K562 (cell line): ENCODE measurements at regions not wholly inside any gene's neighbourhood (a gene's known extent, or its start where the extent isn't known, plus 50 kb on each side); places are given as distances from the start of the nearest gene placed in this dataset.

Source experiments
- ATAC-seq: fragments of 200-7000 bp; cut with Tn5 transposase; 3 replicates; pipeline ENCODE4 v1.9.1; 2020; ENCODE audit warnings: moderate library complexity
- BruUV-seq: library from RNA; stranded (reverse); fragments of 400-500 nt; replicated peaks from 2 replicates; lab custom pipeline; 2021; lab: Mats Ljungman, UMichigan
- CTCF ChIA-PET: fragments of 300-600 bp; formaldehyde crosslinking; extraction: SDS; loops from one replicate; lab custom pipeline; 2021; ENCODE audit warnings: low intra/inter-chr PET ratio; lab: Yijun Ruan, JAX
- POLR2A ChIA-PET: fragments of 300-600, 350-650 bp; sonication (Branson Sonifier 250); formaldehyde crosslinking; extraction: SDS; loops from one replicate; lab custom pipeline; 2021; ENCODE audit warnings: antibody characterized with exemption, inconsistent platforms; lab: Yijun Ruan, JAX
- DNase-seq, 4 experiments: peaks; one replicate each; pipeline versions ENCODE4 v3.0.0 to v3.0.0-alpha.2; 2011 to 2018; ENCODE audit warnings: low spot score in 3 of 4, mixed read lengths in 3 of 4; ENCODE audit errors: extremely low read depth in 1 of 4
- FAIRE-seq: peaks from 2 replicates; lab custom pipeline; 2011; peaks lifted over from hg19 to GRCh38; lab: Jason Lieb, UNC
- H2AFZ ChIP-seq: 2 replicates; pipeline ENCODE4 v1.6.0; 2011; ENCODE audit warnings: low read depth, low read length, control low read depth, inconsistent platforms
- H3K27ac ChIP-seq: fragments of 200-600 bp; 3 replicates; pipeline ENCODE4 v1.8.0; 2011; ENCODE audit warnings: low read depth, mild to moderate bottlenecking, control low read depth, inconsistent platforms, low read length, moderate library complexity, mixed read lengths; ENCODE audit errors: extremely low read depth
- H3K27me3 ChIP-seq, 2 experiments: fragments of 300-600 bp in 1 of 2; 2 replicates in 1 of 2; 3 replicates in 1 of 2; pipeline versions ENCODE4 v1.6.0 to v1.8.0; 2011; ENCODE audit warnings: inconsistent platforms in 2 of 2, low read length in 2 of 2, mild to moderate bottlenecking in 1 of 2, mixed read lengths in 1 of 2, moderate library complexity in 1 of 2; ENCODE audit not compliant: control insufficient read depth in 2 of 2, insufficient read depth in 2 of 2
- H3K36me3 ChIP-seq: fragments of 300-600 bp; 3 replicates; pipeline ENCODE4 v1.8.0; 2011; ENCODE audit warnings: mild to moderate bottlenecking, low read length, inconsistent platforms; ENCODE audit not compliant: control insufficient read depth, insufficient read depth
- H3K4me1 ChIP-seq, 2 experiments: fragments of 200-600 bp in 1 of 2; replicated peaks in 1 of 2; 2 replicates in 1 of 2; 3 replicates in 1 of 2; pipeline versions ENCODE4 v1.5.1 to v1.8.0; 2011; ENCODE audit warnings: inconsistent platforms in 2 of 2, low read length in 2 of 2, mild to moderate bottlenecking in 1 of 2, mixed read lengths in 1 of 2, moderate library complexity in 1 of 2; ENCODE audit not compliant: control insufficient read depth in 2 of 2, insufficient read depth in 2 of 2
- H3K4me2 ChIP-seq: 2 replicates; pipeline ENCODE4 v1.6.1; 2011; ENCODE audit warnings: low read length, control low read depth, inconsistent platforms, mixed read lengths; ENCODE audit not compliant: insufficient read depth
- H3K4me3 ChIP-seq: fragments of 200-600 bp; sonication (generic), shearing (Covaris generic); 2 replicates; pipeline ENCODE4 v1.5.1; 2016; ENCODE audit warnings: control low read depth, inconsistent platforms
- H3K79me2 ChIP-seq: fragments of 200-600 bp; 3 replicates; pipeline ENCODE4 v1.8.0; 2011; ENCODE audit warnings: low read length, inconsistent platforms; ENCODE audit not compliant: control insufficient read depth, insufficient read depth
- H3K9ac ChIP-seq, 2 experiments: 2 replicates each; pipeline versions ENCODE4 v1.6.0 to v1.6.1; 2011; ENCODE audit warnings: low read depth in 2 of 2, low read length in 2 of 2, control low read depth in 1 of 2, inconsistent platforms in 1 of 2, mild to moderate bottlenecking in 1 of 2, mixed read lengths in 1 of 2; ENCODE audit not compliant: insufficient read depth in 1 of 2
- H3K9me1 ChIP-seq: one replicate; pipeline ENCODE4 v1.6.0; 2011; ENCODE audit warnings: inconsistent platforms, mild to moderate bottlenecking, low read length, moderate library complexity; ENCODE audit not compliant: control insufficient read depth, insufficient read depth
- H3K9me3 ChIP-seq: replicated peaks from 2 replicates; pipeline ENCODE4 v1.5.1; 2011; ENCODE audit warnings: low read depth, low read length, inconsistent platforms; ENCODE audit not compliant: control insufficient read depth, insufficient read depth
- H4K20me1 ChIP-seq: replicated peaks from 2 replicates; pipeline ENCODE4 v1.6.1; 2011; ENCODE audit warnings: low read length, inconsistent platforms, mixed read lengths; ENCODE audit not compliant: control insufficient read depth, insufficient read depth
- BACH1 ChIP-seq: fragments of 200-800 bp; sonication (Bioruptor generic); IDR thresholded peaks from 2 replicates; pipeline ENCODE4 v1.6.1; 2016; ENCODE audit warnings: missing genetic modification characterization, missing compliant biosample characterization
- CREB3 ChIP-seq: fragments of 450-650 bp; conservative IDR thresholded peaks from 2 replicates; pipeline ENCODE4 v1.6.1; 2016; ENCODE audit warnings: missing genetic modification characterization, low read depth, mild to moderate bottlenecking, missing compliant biosample characterization, moderate library complexity
- DPF2 ChIP-seq: fragments of 450-650 bp; IDR thresholded peaks from 2 replicates; pipeline ENCODE4 v1.6.1; 2016
- EGR1 ChIP-seq: fragments of 450-650 bp; conservative IDR thresholded peaks from 2 replicates; pipeline ENCODE4 v1.6.1; 2017; ENCODE audit warnings: mild to moderate bottlenecking
- FIP1L1 ChIP-seq: fragments of 200-400 bp; formaldehyde crosslinking; IDR thresholded peaks from 2 replicates; pipeline ENCODE4 v1.6.1; 2018; ENCODE audit warnings: mild to moderate bottlenecking, low read depth, low read length; ENCODE audit not compliant: poor library complexity, severe bottlenecking
- HLTF ChIP-seq: fragments of 450-650 bp; IDR thresholded peaks from 2 replicates; pipeline ENCODE4 v1.6.1; 2016
- HMBOX1 ChIP-seq: sonication (generic); IDR thresholded peaks from 2 replicates; pipeline ENCODE4 v1.6.1; 2016
- MEF2D ChIP-seq: conservative IDR thresholded peaks from 2 replicates; pipeline ENCODE4 v1.6.1; 2016; ENCODE audit warnings: low read depth, missing genetic modification characterization, missing compliant biosample characterization
- PRMT5 ChIP-seq: sonication (generic); formaldehyde crosslinking; IDR thresholded peaks from 2 replicates; pipeline ENCODE4 v1.5.0; 2020; ENCODE audit warnings: missing genetic modification reagents
- SREBF1 ChIP-seq: fragments of 150-350 bp; IDR thresholded peaks from 2 replicates; pipeline ENCODE4 v1.6.1; 2014; ENCODE audit warnings: antibody characterized with exemption, low read depth, low read length, borderline replicate concordance
- TAF7 ChIP-seq: fragments of 450-650 bp; IDR thresholded peaks from 2 replicates; pipeline ENCODE4 v1.6.1; 2016; ENCODE audit warnings: missing genetic modification characterization, missing compliant biosample characterization
- ZNF212 ChIP-seq: fragments of 450-650 bp; formaldehyde crosslinking; IDR thresholded peaks from 2 replicates; pipeline ENCODE4 v1.4.0; 2020; ENCODE audit warnings: mild to moderate bottlenecking
- ZNF707 ChIP-seq: fragments of 250-450 bp; sonication (Bioruptor Pico); conservative IDR thresholded peaks from 2 replicates; pipeline ENCODE4 v1.8.0; 2022; ENCODE audit warnings: inconsistent platforms, mild to moderate bottlenecking, moderate library complexity
- WGBS: fragments of 100-300 bp; shearing (Covaris generic); methylation state at CpG from one replicate; pipeline ENCODE4 v1.1.6; 2016; ENCODE audit warnings: low coverage, mixed read lengths; ENCODE audit not compliant: insufficient coverage; ENCODE audit errors: missing lambda C conversion rate; 5-methylcytosine and 5-hydroxymethylcytosine counted together
- in situ Hi-C: fragments of 300-500 bp; cut with MboI; formaldehyde crosslinking; loops from 4 replicates; pipeline ENCODE4 v1.15.0; 2018; ENCODE audit warnings: inconsistent platforms, mixed read lengths
- intact Hi-C: fragments of 100-400 bp; cut with micrococcal nuclease; formaldehyde crosslinking; loops from 2 replicates; pipeline ENCODE4 v1.14.2; 2022
- TF ChIP-seq, protein P1 (sequence below), 2 experiments: fragments of 450-650 bp; IDR thresholded peaks; 2 replicates each; pipeline ENCODE4 v1.6.1; 2018; ENCODE audit warnings: mild to moderate bottlenecking in 2 of 2, low read depth in 1 of 2; ENCODE audit not compliant: partially characterized antibody in 2 of 2

DNA sequence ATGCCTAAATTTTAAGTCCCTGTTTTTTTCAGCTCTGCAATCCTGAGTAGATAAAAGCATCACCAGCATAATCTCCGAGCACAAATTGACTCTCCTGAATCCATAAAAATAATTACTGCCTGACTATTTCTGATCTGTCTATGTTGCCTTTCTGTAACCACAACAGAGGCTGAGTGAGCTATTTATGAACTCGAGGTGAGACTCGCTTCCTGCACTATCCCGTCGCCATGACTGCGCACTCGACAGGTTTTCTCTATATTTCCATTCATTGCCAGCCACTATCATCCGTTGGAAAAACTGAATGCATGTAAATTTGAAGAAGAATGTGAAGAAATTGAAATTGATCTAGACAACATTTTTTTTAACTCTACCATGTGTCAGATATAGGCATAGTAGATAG lies 897.2 kb downstream of the ADGRL2 start (continued):
- no peak for TF ChIP-seq HLTF

- 0% methylated on average over 2 of the region's 2 CpGs for WGBS
Observed at GRCh38 chr1:82695443-82695842, 894.7 kb downstream of the ADGRL2 start.

More at GRCh38 chr1:82695443-82695842, 894.7 kb downstream of the ADGRL2 start:
- ChIA-PET POLR2A (no interaction called here), CTCF (no interaction called here)
- DNase-seq (no peak), FAIRE-seq (no peak), ATAC-seq (no peak)
- Histone ChIP-seq H3K36me3 (no peaks in the 10 kb centered on the region), H4K20me1 (no peaks in the 10 kb centered on the region), H3K79me2 (no peaks in the 10 kb centered on the region), H2AFZ (no peak overlapping the region), H3K27me3 (no peaks in the 10 kb centered on the region), H3K27ac (no peak overlapping the region), H3K4me1 (no peaks in the 10 kb centered on the region), H3K9me1 (no peaks in the 10 kb centered on the region), H3K4me3 (no peak overlapping the region), H3K9ac (no peak overlapping the region), H3K9me3 (no peaks in the 10 kb centered on the region), H3K4me2 (no peak overlapping the region)
- intact Hi-C loops (no loop called here), in situ Hi-C loops (no loop called here)
- TF ChIP-seq MEF2D (tag): no peak
- no peak for TF ChIP-seq SREBF1
- TF ChIP-seq DPF2: no peak
- no peak for TF ChIP-seq CREB3 (tag)
- no peak for TF ChIP-seq TAF7 (tag)
- no peak for TF ChIP-seq PRMT5
- TF ChIP-seq HMBOX1: no peak
- TF ChIP-seq EGR1: no peak
- TF ChIP-seq BACH1: no peak
- TF ChIP-seq, protein P1, sequence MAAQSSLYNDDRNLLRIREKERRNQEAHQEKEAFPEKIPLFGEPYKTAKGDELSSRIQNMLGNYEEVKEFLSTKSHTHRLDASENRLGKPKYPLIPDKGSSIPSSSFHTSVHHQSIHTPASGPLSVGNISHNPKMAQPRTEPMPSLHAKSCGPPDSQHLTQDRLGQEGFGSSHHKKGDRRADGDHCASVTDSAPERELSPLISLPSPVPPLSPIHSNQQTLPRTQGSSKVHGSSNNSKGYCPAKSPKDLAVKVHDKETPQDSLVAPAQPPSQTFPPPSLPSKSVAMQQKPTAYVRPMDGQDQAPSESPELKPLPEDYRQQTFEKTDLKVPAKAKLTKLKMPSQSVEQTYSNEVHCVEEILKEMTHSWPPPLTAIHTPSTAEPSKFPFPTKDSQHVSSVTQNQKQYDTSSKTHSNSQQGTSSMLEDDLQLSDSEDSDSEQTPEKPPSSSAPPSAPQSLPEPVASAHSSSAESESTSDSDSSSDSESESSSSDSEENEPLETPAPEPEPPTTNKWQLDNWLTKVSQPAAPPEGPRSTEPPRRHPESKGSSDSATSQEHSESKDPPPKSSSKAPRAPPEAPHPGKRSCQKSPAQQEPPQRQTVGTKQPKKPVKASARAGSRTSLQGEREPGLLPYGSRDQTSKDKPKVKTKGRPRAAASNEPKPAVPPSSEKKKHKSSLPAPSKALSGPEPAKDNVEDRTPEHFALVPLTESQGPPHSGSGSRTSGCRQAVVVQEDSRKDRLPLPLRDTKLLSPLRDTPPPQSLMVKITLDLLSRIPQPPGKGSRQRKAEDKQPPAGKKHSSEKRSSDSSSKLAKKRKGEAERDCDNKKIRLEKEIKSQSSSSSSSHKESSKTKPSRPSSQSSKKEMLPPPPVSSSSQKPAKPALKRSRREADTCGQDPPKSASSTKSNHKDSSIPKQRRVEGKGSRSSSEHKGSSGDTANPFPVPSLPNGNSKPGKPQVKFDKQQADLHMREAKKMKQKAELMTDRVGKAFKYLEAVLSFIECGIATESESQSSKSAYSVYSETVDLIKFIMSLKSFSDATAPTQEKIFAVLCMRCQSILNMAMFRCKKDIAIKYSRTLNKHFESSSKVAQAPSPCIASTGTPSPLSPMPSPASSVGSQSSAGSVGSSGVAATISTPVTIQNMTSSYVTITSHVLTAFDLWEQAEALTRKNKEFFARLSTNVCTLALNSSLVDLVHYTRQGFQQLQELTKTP (IDR thresholded peaks at IDR 0.05; ENCODE audit: low read depth in 1 of 2, partially characterized antibody in 2 of 2): no peak
- TF ChIP-seq FIP1L1: no peak
- no peak for TF ChIP-seq ZNF212 (CRISPR knock-in tag)
- TF ChIP-seq ZNF707 (CRISPR knock-in tag): no peak
- BruUV-seq: no TSS peak
